Right atrium auricular region (tissue), 2 donors: ENCODE measurements at regions not wholly inside any gene's neighbourhood (a gene's known extent, or its start where the extent isn't known, plus 50 kb on each side); places are given as distances from the start of the nearest gene placed in this dataset.

ENCODE experiments used
- DNase-seq: peaks from one replicate; pipeline ENCODE4 v3.0.0-alpha.2; 2019; ENCODE audit warnings: low spot score
- H3K27ac ChIP-seq, 2 donors: fragments of 200-600 bp; sonication (generic); 1 replicate in 1 of 2; 2 replicates in 1 of 2; pipeline ENCODE4 v1.5.1; 2016 to 2019
- H3K27me3 ChIP-seq, 2 donors: fragments of 200-600 bp; sonication (generic); one replicate each; pipeline versions ENCODE4 v1.5.1 to v1.6.0; 2017 to 2019
- H3K36me3 ChIP-seq: fragments of 200-600 bp; sonication (generic); one replicate; pipeline ENCODE4 v1.5.1; 2016
- H3K4me1 ChIP-seq, 2 donors: fragments of 200-600 bp; sonication (generic); one replicate each; pipeline versions ENCODE4 v1.5.1 to v1.6.0; 2017 to 2019
- H3K4me3 ChIP-seq, 2 donors: fragments of 200-600 bp; sonication (generic); 1 replicate in 1 of 2; 2 replicates in 1 of 2; pipeline ENCODE4 v1.5.1; 2017 to 2019; ENCODE audit warnings: mild to moderate bottlenecking in 1 of 2, moderate library complexity in 1 of 2
- H3K9me3 ChIP-seq, 2 donors: fragments of 200-600 bp; sonication (generic); one replicate each; pipeline ENCODE4 v1.5.1; 2019
- TF ChIP-seq, protein P1 (sequence below), 2 donors: fragments of 200-600 bp; sonication (generic); IDR thresholded peaks; one replicate each; pipeline ENCODE4 v1.5.1; 2019; ENCODE audit warnings: antibody characterized with exemption in 2 of 2

DNA sequence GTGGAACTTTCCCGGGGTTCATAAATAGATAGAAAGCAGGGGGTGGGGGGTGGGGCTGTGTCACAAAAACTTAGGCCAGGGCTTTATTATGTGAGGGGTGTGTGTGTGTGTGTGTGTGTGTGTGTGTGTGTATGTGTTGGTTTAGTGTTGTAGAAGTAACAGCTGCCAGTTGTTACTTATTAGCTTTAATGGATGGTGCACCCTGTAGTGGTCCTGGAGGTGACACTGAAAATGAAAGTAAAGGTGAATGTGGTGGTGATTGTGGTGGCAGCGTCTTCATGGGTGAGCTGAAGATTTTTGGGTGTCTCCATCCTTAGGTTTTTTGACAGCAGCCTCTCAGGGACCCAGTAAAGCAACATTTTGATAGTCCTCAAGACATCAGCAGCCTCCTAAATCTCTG, 449.9 kb downstream of the PDCD6IP start:
- no peaks in the 10 kb centered on the region for H3K4me1 ChIP-seq

DNA sequence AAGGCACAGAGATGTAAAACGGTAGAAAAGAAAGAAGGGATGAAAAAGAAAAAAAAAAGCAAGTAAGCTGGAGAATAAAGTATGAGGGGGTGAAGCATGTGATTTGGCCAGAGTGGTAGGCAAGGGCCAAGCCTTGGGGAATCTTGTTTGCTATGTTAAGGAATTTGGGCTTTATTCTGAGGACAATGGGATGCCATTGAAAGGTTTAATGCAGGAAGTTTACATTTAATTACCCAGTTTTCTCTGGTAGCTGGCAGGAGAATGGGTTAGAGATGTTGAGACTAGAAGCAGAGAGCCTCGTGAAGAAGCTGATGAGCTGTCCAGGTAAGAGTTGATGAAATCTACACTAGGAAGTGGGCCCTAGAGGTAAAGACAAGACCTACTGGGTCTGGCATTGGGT, 455.9 kb downstream of the PDCD6IP start:
- Histone ChIP-seq H3K27ac (no peak overlapping the region), H3K4me1 (no peaks in the 10 kb centered on the region), H3K27me3 (no peaks in the 10 kb centered on the region), H3K9me3 (no peaks in the 10 kb centered on the region), H3K36me3 (no peaks in the 10 kb centered on the region), H3K4me3 (no peak overlapping the region)
- TF ChIP-seq, protein P1, sequence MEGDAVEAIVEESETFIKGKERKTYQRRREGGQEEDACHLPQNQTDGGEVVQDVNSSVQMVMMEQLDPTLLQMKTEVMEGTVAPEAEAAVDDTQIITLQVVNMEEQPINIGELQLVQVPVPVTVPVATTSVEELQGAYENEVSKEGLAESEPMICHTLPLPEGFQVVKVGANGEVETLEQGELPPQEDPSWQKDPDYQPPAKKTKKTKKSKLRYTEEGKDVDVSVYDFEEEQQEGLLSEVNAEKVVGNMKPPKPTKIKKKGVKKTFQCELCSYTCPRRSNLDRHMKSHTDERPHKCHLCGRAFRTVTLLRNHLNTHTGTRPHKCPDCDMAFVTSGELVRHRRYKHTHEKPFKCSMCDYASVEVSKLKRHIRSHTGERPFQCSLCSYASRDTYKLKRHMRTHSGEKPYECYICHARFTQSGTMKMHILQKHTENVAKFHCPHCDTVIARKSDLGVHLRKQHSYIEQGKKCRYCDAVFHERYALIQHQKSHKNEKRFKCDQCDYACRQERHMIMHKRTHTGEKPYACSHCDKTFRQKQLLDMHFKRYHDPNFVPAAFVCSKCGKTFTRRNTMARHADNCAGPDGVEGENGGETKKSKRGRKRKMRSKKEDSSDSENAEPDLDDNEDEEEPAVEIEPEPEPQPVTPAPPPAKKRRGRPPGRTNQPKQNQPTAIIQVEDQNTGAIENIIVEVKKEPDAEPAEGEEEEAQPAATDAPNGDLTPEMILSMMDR (IDR thresholded peaks at IDR 0.05) = no peak
- DNase-seq = no peak

More for the DNA sequence above, 449.9 kb downstream of the PDCD6IP start:
- Histone ChIP-seq H3K27ac (no peak overlapping the region), H3K9me3 (no peaks in the 10 kb centered on the region), H3K4me3 (no peak overlapping the region), H3K27me3 (no peaks in the 10 kb centered on the region), H3K36me3 (no peaks in the 10 kb centered on the region)
- TF ChIP-seq, protein P1 (IDR thresholded peaks at IDR 0.05) = no peak
- no peak for DNase-seq

GRCh38 chr3:34256021-34256420, 457.6 kb downstream of the PDCD6IP start:
- TF ChIP-seq, protein P1 (IDR thresholded peaks at IDR 0.05) = no peak

GRCh38 chr3:34256791-34257190, 458.4 kb downstream of the PDCD6IP start:
- no peaks in the 10 kb centered on the region for H3K36me3 ChIP-seq
- H3K4me1 ChIP-seq = peaks cover 0 to 6% of the 10 kb centered on the region in 2 donors
- H3K27ac ChIP-seq = no peak overlapping the region
- H3K9me3 ChIP-seq = no peaks in the 10 kb centered on the region
- TF ChIP-seq, protein P1 (IDR thresholded peaks at IDR 0.05) = no peak
- no peaks in the 10 kb centered on the region for H3K27me3 ChIP-seq
- no peak for DNase-seq
- H3K4me3 ChIP-seq = no peak overlapping the region

More at GRCh38 chr3:34256021-34256420, 457.6 kb downstream of the PDCD6IP start:
- Histone ChIP-seq H3K4me1 (peaks cover 0 to 3% of the 10 kb centered on the region in 2 donors), H3K27me3 (no peaks in the 10 kb centered on the region), H3K36me3 (no peaks in the 10 kb centered on the region), H3K27ac (no peak overlapping the region), H3K9me3 (no peaks in the 10 kb centered on the region), H3K4me3 (no peak overlapping the region)
- no peak for DNase-seq

DNA sequence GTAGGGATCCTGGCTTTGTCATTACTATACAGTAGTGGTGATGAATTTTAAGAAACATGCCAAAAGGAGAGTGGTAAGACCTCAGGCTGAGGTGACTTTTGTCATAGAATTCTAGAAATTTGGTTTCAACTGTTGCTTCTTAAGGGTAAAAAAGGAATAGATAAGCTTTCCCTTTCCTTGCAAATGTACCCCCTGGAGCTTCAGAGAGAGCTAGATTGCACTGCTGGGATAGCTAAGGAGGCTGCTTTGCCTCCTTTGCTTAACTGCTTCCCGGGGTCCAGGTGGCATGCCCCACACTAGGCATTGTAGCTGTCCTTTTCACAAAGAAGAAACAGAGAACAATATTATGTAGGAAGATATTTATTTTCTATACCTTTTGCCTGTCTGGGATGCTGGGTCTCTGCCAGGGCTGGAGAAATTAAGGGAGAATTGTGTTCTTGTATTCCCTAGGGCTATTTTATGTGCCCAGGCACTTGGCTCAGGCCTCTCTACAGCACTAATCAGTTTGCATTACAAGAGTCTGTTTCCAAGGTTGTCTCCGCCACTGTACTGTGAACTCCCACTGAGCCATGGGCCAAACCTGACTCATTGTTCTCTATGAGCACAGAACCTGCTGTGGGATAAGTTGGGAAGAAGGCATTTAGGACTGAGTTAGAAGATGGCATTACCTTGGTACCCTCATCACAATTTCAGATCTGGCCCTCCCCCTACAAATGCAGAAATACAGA, 460.0 kb downstream of the PDCD6IP start:
- H3K4me1 ChIP-seq = peaks cover 0 to 13% of the 10 kb centered on the region in 2 donors
- no peak overlapping the region for H3K27ac ChIP-seq

More for the DNA sequence above, 460.0 kb downstream of the PDCD6IP start:
- TF ChIP-seq, protein P1 (IDR thresholded peaks at IDR 0.05) = no peak
- Histone ChIP-seq H3K9me3 (no peaks in the 10 kb centered on the region), H3K27me3 (no peaks in the 10 kb centered on the region), H3K4me3 (no peak overlapping the region), H3K36me3 (no peaks in the 10 kb centered on the region)
- DNase-seq = no peak
